Body of pancreas (tissue), 4 donors: ENCODE measurements at regions not wholly inside any gene's neighbourhood (a gene's known extent, or its start where the extent isn't known, plus 50 kb on each side); places are given as distances from the start of the nearest gene placed in this dataset.

Experiments used
- CTCF ChIP-seq, 7 experiments: fragments of 450-650 bp in 4 of 7; fragments of 200-600 bp in 3 of 7; sonication (generic) in 3 of 7; IDR thresholded peaks; one replicate each; pipeline ENCODE4 v1.5.1; 2016 to 2019; ENCODE audit warnings: antibody characterized with exemption in 7 of 7
- POLR2A ChIP-seq, 3 donors: fragments of 450-650 bp; IDR thresholded peaks; one replicate each; pipeline ENCODE4 v1.6.1; 2016; ENCODE audit warnings: antibody characterized with exemption in 3 of 3, mild to moderate bottlenecking in 2 of 3

GRCh38 chr5:124902097-124902821 is 155.8 kb upstream of the ZNF608 start:
- TF ChIP-seq CTCF (IDR thresholded peaks at IDR 0.05) (peak in 4 of 7 experiments; percentile 12 to 26 (median 23)), POLR2A (IDR thresholded peaks at IDR 0.05) (no peak)
